Mucosa of rectum (tissue), 2 donors: ENCODE measurements at regions not wholly inside any gene's neighbourhood (a gene's known extent, or its start where the extent isn't known, plus 50 kb on each side); places are given as distances from the start of the nearest gene placed in this dataset.

Source experiments
- H3K27ac ChIP-seq, 2 donors: one replicate each; pipeline ENCODE4 v1.7.0; 2013; ENCODE audit warnings: inconsistent platforms in 2 of 2, low read depth in 2 of 2, low read length in 2 of 2
- H3K27me3 ChIP-seq, 2 donors: one replicate each; pipeline ENCODE4 v1.7.0; 2013; ENCODE audit warnings: low read length in 2 of 2; ENCODE audit not compliant: control insufficient read depth in 2 of 2, insufficient read depth in 2 of 2
- H3K36me3 ChIP-seq, 2 donors: one replicate each; pipeline ENCODE4 v1.7.0; 2013; ENCODE audit warnings: low read length in 2 of 2; ENCODE audit not compliant: control insufficient read depth in 2 of 2, insufficient read depth in 2 of 2
- H3K4me1 ChIP-seq, 2 donors: one replicate each; pipeline ENCODE4 v1.7.0; 2013; ENCODE audit warnings: low read length in 2 of 2, mild to moderate bottlenecking in 1 of 2; ENCODE audit not compliant: control insufficient read depth in 2 of 2, insufficient read depth in 2 of 2
- H3K4me3 ChIP-seq, 2 donors: one replicate each; pipeline ENCODE4 v1.7.0; 2013; ENCODE audit warnings: low read length in 2 of 2
- H3K9ac ChIP-seq, 2 donors: one replicate each; pipeline ENCODE4 v1.7.0; 2013; ENCODE audit warnings: low read length in 2 of 2, low read depth in 1 of 2, mild to moderate bottlenecking in 1 of 2
- H3K9me3 ChIP-seq, 2 donors: one replicate each; pipeline ENCODE4 v1.7.0; 2013; ENCODE audit warnings: low read length in 2 of 2; ENCODE audit not compliant: control insufficient read depth in 2 of 2
- donor health status: healthy.
- donor health status: Normal muscosa, but diverticular disease.

GRCh38 chr2:145464866-145465265 lies 944.9 kb upstream of the ZEB2 start:
- no peaks in the 10 kb centered on the region for H3K36me3 ChIP-seq
- H3K4me3 ChIP-seq, result no peak overlapping the region
- no peaks in the 10 kb centered on the region for H3K27me3 ChIP-seq
- no peaks in the 10 kb centered on the region for H3K4me1 ChIP-seq
- no peak overlapping the region for H3K27ac ChIP-seq
- H3K9ac ChIP-seq, result no peak overlapping the region
- no peaks in the 10 kb centered on the region for H3K9me3 ChIP-seq

DNA sequence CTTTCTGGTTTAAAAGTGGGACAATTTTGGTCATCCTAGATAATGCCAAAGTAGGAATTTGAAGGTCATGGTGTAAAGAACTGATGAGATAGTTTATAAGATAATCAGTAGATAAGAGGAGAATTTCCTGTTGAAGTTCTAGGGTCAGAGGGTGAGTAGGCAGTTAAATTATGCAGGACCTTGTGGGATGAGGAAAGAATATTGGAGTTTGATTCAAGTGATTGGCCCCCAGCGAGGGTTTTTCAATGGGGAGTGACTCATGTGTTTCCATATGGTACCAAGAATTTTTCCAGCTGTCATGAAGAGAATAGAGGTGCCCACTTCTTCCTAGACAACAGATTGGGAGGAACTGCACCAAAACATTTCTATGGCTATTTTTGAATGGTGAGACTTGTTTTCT lies 940.2 kb upstream of the ZEB2 start:
- H3K36me3 ChIP-seq, result no peaks in the 10 kb centered on the region
- no peaks in the 10 kb centered on the region for H3K4me1 ChIP-seq
- no peak overlapping the region for H3K27ac ChIP-seq
- no peak overlapping the region for H3K9ac ChIP-seq
- no peaks in the 10 kb centered on the region for H3K27me3 ChIP-seq
- no peak overlapping the region for H3K4me3 ChIP-seq
- H3K9me3 ChIP-seq, result no peaks in the 10 kb centered on the region

DNA sequence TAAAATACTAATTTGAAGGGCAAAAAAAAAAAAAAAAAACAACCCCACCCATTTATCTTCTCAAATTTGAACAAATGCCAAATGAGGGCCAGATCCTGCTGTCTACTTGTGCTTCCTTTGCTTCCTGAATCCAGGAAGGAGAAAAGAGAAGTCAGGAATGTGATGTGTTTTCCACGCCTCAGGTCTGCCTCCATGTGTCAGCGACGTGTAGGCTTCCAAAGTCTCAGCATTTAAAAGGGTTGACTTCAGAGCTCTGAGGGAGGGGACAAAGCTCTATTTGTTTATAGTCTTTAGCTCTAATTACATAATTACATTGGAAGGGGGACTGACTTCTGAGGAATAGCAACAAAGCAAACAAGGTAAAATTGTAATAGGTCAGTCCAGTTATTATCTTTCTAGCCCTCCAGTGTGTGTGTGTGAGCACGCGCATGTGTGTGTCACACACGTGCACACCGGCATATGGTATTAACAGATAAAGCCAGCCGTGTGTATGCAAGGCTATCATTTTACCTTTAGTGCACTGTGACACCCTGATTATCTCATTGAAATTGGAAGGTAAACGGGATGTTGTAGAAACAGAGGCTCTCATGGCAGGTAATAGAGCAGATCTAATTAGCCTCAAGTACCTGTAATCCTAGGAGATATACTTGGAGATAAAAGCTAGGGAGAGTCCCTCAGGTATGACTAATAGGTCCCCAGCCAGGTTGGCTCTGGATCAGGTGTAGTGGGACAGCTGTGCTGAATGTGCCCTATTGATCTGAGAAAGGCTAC lies 911.4 kb upstream of the ZEB2 start:
- Histone ChIP-seq H3K9ac (no peak overlapping the region), H3K27me3 (no peaks in the 10 kb centered on the region), H3K36me3 (no peaks in the 10 kb centered on the region), H3K4me1 (no peaks in the 10 kb centered on the region), H3K27ac (no peak overlapping the region), H3K9me3 (no peaks in the 10 kb centered on the region), H3K4me3 (no peak overlapping the region)

DNA sequence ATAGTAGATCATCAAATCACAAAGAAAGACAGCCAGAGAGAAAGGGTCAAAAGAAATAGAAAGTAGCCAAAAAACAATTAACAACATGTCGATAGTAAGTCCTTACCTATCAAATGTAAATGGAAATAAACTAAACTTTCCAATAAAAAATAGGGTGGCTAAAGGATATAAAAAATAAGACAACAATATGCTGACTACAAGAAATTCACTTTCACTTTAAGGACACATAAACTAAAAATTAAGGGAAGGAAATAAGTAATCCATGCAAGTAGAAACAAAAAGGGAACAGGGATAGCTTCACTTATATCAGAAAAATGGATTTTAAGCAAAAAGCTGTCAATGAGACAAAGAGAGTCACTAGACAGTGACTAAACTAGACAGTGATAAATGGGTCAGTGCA lies 903.9 kb upstream of the ZEB2 start:
- no peak overlapping the region for H3K27ac ChIP-seq
- H3K27me3 ChIP-seq, result no peaks in the 10 kb centered on the region
- no peak overlapping the region for H3K9ac ChIP-seq
- no peaks in the 10 kb centered on the region for H3K9me3 ChIP-seq
- no peaks in the 10 kb centered on the region for H3K36me3 ChIP-seq
- H3K4me1 ChIP-seq, result no peaks in the 10 kb centered on the region
- H3K4me3 ChIP-seq, result no peak overlapping the region

- Histone ChIP-seq H3K27me3 (no peaks in the 10 kb centered on the region), H3K4me1 (no peaks in the 10 kb centered on the region), H3K9me3 (no peaks in the 10 kb centered on the region), H3K36me3 (no peaks in the 10 kb centered on the region), H3K4me3 (no peak overlapping the region), H3K9ac (no peak overlapping the region), H3K27ac (no peak overlapping the region)
Observed at GRCh38 chr2:145422576-145422975, 902.7 kb upstream of the ZEB2 start.

DNA sequence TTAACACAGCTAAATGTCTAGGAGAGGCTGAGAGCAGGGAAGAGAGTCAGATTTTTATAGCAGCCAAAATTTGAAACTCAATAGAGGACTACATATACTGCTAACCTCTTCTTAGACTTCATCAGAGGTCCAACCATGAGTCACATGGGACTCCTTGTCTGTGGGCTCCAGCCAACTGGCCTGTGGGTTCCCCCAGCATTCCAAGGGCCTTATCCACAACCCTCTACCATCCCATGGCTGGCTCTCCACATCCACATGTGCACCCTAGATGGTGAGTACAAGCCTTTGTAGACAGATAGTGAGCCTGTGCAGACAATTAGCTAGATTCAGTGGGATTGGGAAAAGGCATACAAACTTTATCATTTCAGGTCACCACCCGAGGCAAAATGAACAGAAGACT lies 901.9 kb upstream of the ZEB2 start:
- Histone ChIP-seq H3K4me1 (no peaks in the 10 kb centered on the region), H3K9me3 (no peaks in the 10 kb centered on the region), H3K4me3 (no peak overlapping the region), H3K27ac (no peak overlapping the region), H3K36me3 (no peaks in the 10 kb centered on the region), H3K27me3 (no peaks in the 10 kb centered on the region), H3K9ac (no peak overlapping the region)

DNA sequence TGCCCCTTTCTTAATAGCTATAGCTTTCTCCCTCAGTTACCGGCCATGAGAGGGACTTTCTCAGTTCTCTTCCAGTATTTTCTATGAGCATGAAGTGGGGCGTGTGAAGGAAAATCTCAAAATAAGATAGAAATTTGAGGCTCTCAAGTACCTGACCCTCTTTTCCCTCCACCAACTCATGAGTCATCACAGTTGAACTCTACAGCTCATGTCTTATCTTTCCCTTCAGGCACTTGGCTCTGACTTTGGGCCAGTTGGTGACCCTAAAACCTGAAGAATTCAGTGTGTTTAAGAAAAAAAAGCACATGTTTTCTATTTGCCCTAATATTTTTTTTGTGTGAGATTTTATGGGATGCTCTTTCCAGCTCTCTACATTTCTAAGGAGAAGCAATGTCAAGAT lies 896.7 kb upstream of the ZEB2 start:
- Histone ChIP-seq H3K4me1 (no peaks in the 10 kb centered on the region), H3K27me3 (no peaks in the 10 kb centered on the region), H3K4me3 (no peak overlapping the region), H3K9me3 (no peaks in the 10 kb centered on the region), H3K27ac (no peak overlapping the region), H3K36me3 (no peaks in the 10 kb centered on the region), H3K9ac (no peak overlapping the region)

- Histone ChIP-seq H3K27me3 (no peaks in the 10 kb centered on the region), H3K27ac (no peak overlapping the region), H3K4me1 (no peaks in the 10 kb centered on the region), H3K9me3 (no peaks in the 10 kb centered on the region), H3K36me3 (no peaks in the 10 kb centered on the region), H3K9ac (no peak overlapping the region), H3K4me3 (no peak overlapping the region)
Observed at GRCh38 chr2:145415151-145415550, 895.2 kb upstream of the ZEB2 start.

DNA sequence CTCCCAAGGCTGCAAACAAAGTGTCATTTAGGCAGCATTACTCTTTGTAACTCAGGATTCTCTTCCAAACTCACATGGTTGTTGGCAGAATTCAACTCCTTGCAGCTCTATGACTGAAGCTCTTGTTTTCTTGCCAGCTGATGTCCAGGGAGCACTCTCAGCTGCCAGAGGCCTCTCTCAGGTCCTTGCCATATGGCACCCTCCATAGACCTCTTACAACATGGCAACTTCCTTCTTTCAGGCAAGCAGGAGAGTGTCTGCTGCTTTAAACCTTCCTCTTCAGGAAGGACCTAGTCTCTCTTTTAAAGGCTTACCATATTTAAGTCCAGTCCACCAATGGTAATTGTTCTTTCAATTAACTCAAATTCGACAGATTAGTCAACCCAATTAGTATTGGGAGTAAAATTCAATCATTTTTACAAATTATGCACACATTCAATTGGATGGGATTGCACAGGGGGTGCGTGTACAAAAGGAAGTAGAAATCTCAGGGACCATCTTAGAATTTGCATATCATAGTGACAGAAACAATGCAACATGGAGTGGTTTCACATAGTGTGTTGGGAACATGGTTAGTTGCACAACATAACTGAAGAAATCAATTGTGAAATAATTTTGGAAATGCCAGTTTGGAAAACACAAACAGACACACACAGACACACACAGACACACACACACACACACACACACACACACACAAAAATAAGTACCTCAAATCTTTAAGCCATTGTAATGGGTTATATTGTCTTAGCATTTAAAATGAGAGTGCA lies 893.5 kb upstream of the ZEB2 start:
- H3K9ac ChIP-seq, result no peak overlapping the region
- H3K4me1 ChIP-seq, result no peaks in the 10 kb centered on the region
- H3K9me3 ChIP-seq, result no peaks in the 10 kb centered on the region
- no peak overlapping the region for H3K4me3 ChIP-seq
- no peak overlapping the region for H3K27ac ChIP-seq
- no peaks in the 10 kb centered on the region for H3K36me3 ChIP-seq
- H3K27me3 ChIP-seq, result no peaks in the 10 kb centered on the region

DNA sequence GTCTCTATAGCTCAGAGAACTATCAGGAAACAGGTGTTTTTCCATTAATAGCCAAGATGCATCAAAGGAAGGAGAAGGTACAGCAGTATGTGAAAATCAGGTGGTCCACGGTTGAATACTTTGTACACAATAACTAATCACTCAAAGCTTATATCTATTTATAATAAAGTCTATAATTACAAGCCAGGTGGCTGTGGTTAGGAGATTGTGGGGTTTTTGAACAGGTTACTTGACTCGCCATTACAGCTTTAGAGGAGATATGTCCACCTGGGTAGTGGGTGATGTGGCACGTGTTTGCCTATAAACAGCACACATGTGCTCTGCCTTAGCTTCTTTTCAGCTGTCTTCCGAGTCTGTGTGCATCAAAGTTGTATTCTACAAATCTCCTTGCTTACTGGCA lies 892.2 kb upstream of the ZEB2 start:
- Histone ChIP-seq H3K27ac (no peak overlapping the region), H3K9me3 (no peaks in the 10 kb centered on the region), H3K27me3 (no peaks in the 10 kb centered on the region), H3K4me3 (no peak overlapping the region), H3K9ac (no peak overlapping the region), H3K4me1 (no peaks in the 10 kb centered on the region), H3K36me3 (no peaks in the 10 kb centered on the region)
